Gastroesophageal sphincter (tissue), 4 donors: ENCODE measurements at regions not wholly inside any gene's neighbourhood (a gene's known extent, or its start where the extent isn't known, plus 50 kb on each side); places are given as distances from the start of the nearest gene placed in this dataset.

ENCODE experiments used
- ATAC-seq: fragments of 150-250 bp; one replicate; pipeline ENCODE4 v1.9.1; 2016; ENCODE audit warnings: mild to moderate bottlenecking, moderate library complexity
- H3K27ac ChIP-seq, 4 donors: fragments of 200-600 bp; sonication (generic) in 3 of 4; 1 replicate in 3 of 4; 2 replicates in 1 of 4; pipeline ENCODE4 v1.5.1; 2016 to 2019
- H3K27me3 ChIP-seq: fragments of 200-600 bp; sonication (generic); one replicate; pipeline ENCODE4 v1.5.1; 2019
- H3K36me3 ChIP-seq, 2 donors: fragments of 200-600 bp; sonication (generic); one replicate each; pipeline ENCODE4 v1.5.1; 2019; ENCODE audit warnings: control low read depth in 1 of 2
- H3K4me1 ChIP-seq, 3 donors: fragments of 200-600 bp; sonication (generic); 1 replicate in 2 of 3; 2 replicates in 1 of 3; pipeline ENCODE4 v1.5.1; 2016 to 2019; ENCODE audit warnings: control low read depth in 2 of 3
- H3K4me3 ChIP-seq, 2 donors: fragments of 200-600 bp; sonication (generic); one replicate each; pipeline ENCODE4 v1.5.1; 2019; ENCODE audit warnings: mild to moderate bottlenecking in 1 of 2, moderate library complexity in 1 of 2
- H3K9me3 ChIP-seq, 3 donors: fragments of 200-600 bp; sonication (generic); one replicate each; pipeline ENCODE4 v1.5.1; 2017 to 2019; ENCODE audit warnings: control low read depth in 2 of 3
- CTCF ChIP-seq, 4 experiments: fragments of 200-600 bp in 2 of 4; fragments of 450-650 bp in 2 of 4; sonication (generic) in 1 of 4; IDR thresholded peaks; one replicate each; pipeline ENCODE4 v1.5.1; 2017 to 2019; ENCODE audit warnings: antibody characterized with exemption in 4 of 4, mild to moderate bottlenecking in 2 of 4, moderate library complexity in 2 of 4
- EP300 ChIP-seq: sonication (generic); formaldehyde crosslinking; IDR thresholded peaks from one replicate; pipeline ENCODE4 v1.6.1; 2017; ENCODE audit warnings: antibody characterized with exemption, mild to moderate bottlenecking
- POLR2A ChIP-seq, 2 donors: fragments of 450-650 bp; IDR thresholded peaks; one replicate each; pipeline ENCODE4 v1.6.1; 2017; ENCODE audit warnings: antibody characterized with exemption in 2 of 2, mild to moderate bottlenecking in 2 of 2, moderate library complexity in 1 of 2
- POLR2AphosphoS5 ChIP-seq: sonication (generic); formaldehyde crosslinking; IDR thresholded peaks from one replicate; pipeline ENCODE4 v1.6.1; 2017; ENCODE audit warnings: antibody characterized with exemption
- WGBS, 2 donors: methylation state at CpG; one replicate each; pipeline ENCODE4 v1.1.5; 2018; ENCODE audit warnings: low coverage in 1 of 2; 5-methylcytosine and 5-hydroxymethylcytosine counted together

- ATAC-seq = no peak
- Histone ChIP-seq H3K4me3 (no peak overlapping the region), H3K9me3 (no peaks in the 10 kb centered on the region), H3K27me3 (no peaks in the 10 kb centered on the region), H3K4me1 (no peaks in the 10 kb centered on the region), H3K36me3 (no peaks in the 10 kb centered on the region), H3K27ac (no peak overlapping the region)
- TF ChIP-seq EP300 (no peak), POLR2A (IDR thresholded peaks at IDR 0.05) (no peak), CTCF (IDR thresholded peaks at IDR 0.05) (no peak), POLR2AphosphoS5 (no peak)
Measured at GRCh38 chr13:47481536-47481935, 519.5 kb downstream of the SUCLA2 start.

GRCh38 chr13:47480951-47481350, 520.1 kb downstream of the SUCLA2 start:
- TF ChIP-seq CTCF (IDR thresholded peaks at IDR 0.05) (no peak), EP300 (no peak), POLR2AphosphoS5 (no peak), POLR2A (IDR thresholded peaks at IDR 0.05) (no peak)
- Histone ChIP-seq H3K36me3 (no peaks in the 10 kb centered on the region), H3K27ac (no peak overlapping the region), H3K4me3 (no peak overlapping the region), H3K4me1 (no peaks in the 10 kb centered on the region), H3K27me3 (no peaks in the 10 kb centered on the region), H3K9me3 (no peaks in the 10 kb centered on the region)
- ATAC-seq = no peak
- 59 to 67% methylated on average over 3 of the region's 3 CpGs for WGBS, 2 donors

- WGBS, 2 donors = 61 to 65% methylated on average over 4 of the region's 4 CpGs
- H3K36me3 ChIP-seq = no peaks in the 10 kb centered on the region
- no peak overlapping the region for H3K4me3 ChIP-seq
- ATAC-seq = no peak
- H3K4me1 ChIP-seq = no peaks in the 10 kb centered on the region
- no peaks in the 10 kb centered on the region for H3K27me3 ChIP-seq
- TF ChIP-seq EP300 (no peak), POLR2A (IDR thresholded peaks at IDR 0.05) (no peak), CTCF (IDR thresholded peaks at IDR 0.05) (no peak), POLR2AphosphoS5 (no peak)
- no peak overlapping the region for H3K27ac ChIP-seq
- no peaks in the 10 kb centered on the region for H3K9me3 ChIP-seq
Measured at GRCh38 chr13:47480121-47480520, 521.0 kb downstream of the SUCLA2 start.

GRCh38 chr13:47478985-47479384, 522.1 kb downstream of the SUCLA2 start:
- no peak overlapping the region for H3K4me3 ChIP-seq
- no peak overlapping the region for H3K27ac ChIP-seq
- no peaks in the 10 kb centered on the region for H3K36me3 ChIP-seq
- no peaks in the 10 kb centered on the region for H3K4me1 ChIP-seq
- no peak for TF ChIP-seq POLR2A (IDR thresholded peaks at IDR 0.05)
- TF ChIP-seq POLR2AphosphoS5 = no peak
- no peak for TF ChIP-seq EP300
- no peak for TF ChIP-seq CTCF (IDR thresholded peaks at IDR 0.05)
- no peaks in the 10 kb centered on the region for H3K9me3 ChIP-seq
- no peak for ATAC-seq
- H3K27me3 ChIP-seq = no peaks in the 10 kb centered on the region

GRCh38 chr13:47475441-47475948, 525.6 kb downstream of the SUCLA2 start:
- 68 to 77% methylated on average over 11 of the region's 11 CpGs for WGBS, 2 donors
- H3K27me3 ChIP-seq = no peaks in the 10 kb centered on the region
- TF ChIP-seq POLR2AphosphoS5 (no peak), CTCF (IDR thresholded peaks at IDR 0.05) (no peak), EP300 (no peak), POLR2A (IDR thresholded peaks at IDR 0.05) (no peak)
- H3K4me1 ChIP-seq = no peaks in the 10 kb centered on the region
- no peak for ATAC-seq
- no peak overlapping the region for H3K4me3 ChIP-seq
- no peak overlapping the region for H3K27ac ChIP-seq
- no peaks in the 10 kb centered on the region for H3K9me3 ChIP-seq
- no peaks in the 10 kb centered on the region for H3K36me3 ChIP-seq
